SK-N-DZ (cell line): ENCODE measurements at regions not wholly inside any gene's neighbourhood (a gene's known extent, or its start where the extent isn't known, plus 50 kb on each side); places are given as distances from the start of the nearest gene placed in this dataset.

Experiments used
- DNase-seq: peaks from one replicate; pipeline ENCODE4 v3.0.0-alpha.2; 2015; ENCODE audit warnings: low spot score

DNA sequence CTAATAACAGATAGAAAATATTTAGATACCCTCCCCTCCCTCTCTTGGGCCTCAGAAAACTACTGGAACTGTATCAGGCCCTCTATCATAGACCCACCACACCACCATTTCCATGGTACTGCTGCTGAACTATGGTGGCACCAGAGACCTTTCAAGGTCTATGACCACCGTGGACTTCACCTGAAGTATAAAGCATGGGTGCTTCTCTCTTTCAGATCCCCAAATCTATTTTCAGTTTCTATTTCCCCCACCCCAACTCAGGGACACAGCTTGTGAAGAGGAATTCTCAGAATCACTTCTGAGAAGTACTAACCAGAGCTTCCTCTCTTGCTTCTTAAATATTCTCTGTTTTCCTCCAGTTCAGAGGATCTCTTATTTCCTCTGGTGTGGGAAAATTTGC, 840.8 kb upstream of the HTR2C start:
- DNase-seq: no peak

DNA sequence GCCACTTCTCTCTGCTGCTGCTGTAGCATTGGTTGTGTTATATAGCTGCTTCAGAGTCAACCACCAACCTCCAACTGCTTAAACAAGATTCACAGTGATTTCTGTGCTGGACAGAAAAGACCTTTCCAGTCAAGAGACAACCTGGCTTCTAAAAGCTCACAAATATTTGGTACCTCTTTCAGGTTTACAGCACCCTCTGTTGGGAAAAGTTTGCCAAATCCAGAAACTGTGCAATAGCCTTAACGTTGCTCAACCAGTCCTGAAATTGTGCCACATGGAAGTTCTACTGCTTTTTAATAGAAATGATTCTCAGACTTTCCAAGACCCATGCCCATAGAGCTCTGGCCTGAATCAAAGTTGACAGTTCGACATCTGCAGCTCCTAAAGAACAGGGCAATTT, 842.1 kb upstream of the HTR2C start:
- peak; percentile 48 for DNase-seq

DNA sequence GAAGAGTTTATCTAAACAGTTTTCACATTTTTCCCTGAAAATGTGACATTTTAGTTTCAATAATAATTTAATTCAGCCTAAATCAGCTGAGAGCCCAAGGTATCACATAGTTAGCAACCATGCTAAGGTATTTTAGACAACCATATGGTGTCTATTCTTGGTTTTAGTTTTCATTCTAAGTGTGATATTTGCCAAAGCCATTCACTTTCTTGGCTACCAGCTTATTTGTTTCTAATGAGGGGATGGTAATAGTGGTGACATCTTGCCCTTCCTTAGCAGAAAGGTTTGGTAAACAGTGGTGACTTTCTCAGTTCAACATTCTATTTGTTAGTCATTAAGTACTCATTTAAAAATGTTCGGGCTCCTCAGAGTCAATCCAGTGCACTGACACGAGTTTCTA, 854.9 kb upstream of the HTR2C start:
- DNase-seq: no peak

DNA sequence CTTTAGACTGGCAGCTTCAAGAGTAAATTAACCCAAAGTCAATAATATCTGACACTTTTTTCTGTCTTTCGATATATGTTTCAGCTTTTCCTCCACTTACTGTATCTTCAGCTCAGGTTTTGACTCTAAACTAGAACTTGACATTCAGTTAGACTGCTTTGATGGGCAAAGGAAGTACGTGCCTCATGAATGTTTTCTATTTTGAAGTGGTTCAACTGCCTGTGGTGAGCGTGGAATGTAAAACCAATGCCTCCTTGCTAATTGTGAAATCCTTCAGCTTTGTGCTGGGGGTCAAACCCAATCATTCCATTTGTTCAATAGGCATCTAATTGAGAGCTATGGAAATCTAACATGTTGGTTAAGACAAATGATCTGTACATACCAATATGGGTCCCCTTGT, 857.0 kb upstream of the HTR2C start:
- no peak for DNase-seq

DNA sequence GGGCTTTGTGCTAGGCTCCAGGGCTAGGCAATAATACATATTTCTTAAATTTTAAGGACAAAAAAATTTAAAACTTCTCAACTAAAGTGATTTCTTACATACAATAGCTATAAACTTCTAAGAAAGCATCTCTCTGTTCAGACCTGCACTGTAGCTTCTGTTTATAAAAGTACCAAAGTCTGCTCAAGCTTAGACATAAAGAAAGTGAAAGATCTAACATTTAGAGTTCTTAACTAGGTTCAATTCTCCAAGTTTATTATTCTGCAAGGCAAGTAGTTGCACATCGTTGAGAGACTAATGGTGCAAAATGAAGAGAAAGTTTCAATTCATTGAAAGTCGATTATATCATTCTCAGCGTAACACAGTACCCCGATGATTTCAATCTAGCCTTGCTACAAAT, 857.4 kb upstream of the HTR2C start:
- no peak for DNase-seq

DNA sequence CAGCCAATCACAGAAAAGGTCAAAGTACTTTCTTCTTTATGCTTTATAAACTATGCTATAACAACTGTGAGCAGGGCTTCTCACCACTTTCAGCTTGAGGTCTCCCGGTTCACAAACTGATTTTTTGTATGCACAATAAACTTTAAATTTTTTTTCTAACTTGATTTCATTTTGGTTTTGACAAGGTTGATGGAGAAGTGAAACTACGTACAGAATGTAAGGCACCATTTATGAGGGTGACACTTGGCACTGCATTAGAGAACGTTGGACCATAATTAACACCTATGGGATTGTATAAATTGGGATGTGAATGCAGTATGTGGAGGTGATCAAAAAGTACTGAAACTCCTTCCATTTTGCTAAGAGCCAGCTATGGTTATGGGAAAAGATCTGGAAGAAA, 857.9 kb upstream of the HTR2C start:
- no peak for DNase-seq

DNA sequence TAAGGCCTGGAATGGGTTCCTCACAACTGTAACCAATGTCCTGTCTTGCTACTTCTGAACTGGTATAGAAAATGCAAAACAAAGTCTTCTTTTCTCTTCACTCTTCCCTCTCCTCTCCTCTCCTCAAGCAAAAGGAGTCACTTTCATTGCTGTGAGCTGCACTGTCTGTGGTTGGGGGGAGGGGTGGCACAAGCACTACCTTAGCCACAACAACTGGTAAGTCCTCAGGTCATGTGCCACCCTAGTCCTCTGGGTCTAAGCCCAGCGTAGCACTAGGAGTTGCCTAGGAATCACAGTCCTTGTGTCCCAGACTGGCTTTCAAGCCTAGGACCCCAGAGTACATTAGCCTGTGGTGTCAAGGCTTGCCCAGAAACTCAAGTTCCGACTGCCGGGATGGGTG, 859.3 kb upstream of the AMOT start:
- DNase-seq: no peak

DNA sequence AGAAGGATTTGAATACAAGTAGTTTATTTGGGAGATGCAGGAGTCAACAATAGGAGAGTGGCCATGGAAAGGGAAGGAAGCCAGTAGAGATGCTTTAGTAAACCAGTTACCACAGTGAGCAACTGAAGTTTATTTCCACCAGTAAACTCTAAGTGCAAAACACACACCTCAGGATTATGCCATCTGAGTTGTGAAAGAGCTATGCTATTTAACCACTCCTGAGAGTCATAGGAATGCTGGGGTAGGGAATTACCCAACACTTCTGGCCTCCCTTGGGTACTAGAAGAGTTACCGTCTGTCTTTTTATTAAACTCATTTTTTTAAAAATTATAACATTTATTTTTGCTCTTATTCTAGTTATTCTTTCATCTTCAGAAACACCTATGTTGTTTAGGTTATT, 834.6 kb upstream of the AMOT start:
- DNase-seq: no peak

DNA sequence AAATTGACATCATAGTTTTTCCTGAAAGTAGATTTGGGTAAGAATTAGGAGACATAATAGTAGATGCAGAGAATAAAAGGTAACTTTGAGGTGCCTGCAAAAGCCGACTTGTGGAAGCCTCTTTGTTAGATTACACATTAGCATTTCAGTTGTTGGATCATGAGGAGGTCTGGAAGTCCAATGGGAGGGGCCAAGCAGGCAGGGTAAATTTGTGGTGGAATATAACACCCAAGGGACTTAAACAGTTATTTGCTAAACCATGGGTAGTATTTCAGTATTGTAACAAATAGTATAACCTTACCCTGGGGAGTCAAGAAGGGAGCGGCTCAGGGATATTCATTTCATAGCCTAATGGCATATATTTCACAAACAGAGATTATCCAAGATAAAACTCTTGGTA, 810.7 kb upstream of the AMOT start:
- DNase-seq: no peak

DNA sequence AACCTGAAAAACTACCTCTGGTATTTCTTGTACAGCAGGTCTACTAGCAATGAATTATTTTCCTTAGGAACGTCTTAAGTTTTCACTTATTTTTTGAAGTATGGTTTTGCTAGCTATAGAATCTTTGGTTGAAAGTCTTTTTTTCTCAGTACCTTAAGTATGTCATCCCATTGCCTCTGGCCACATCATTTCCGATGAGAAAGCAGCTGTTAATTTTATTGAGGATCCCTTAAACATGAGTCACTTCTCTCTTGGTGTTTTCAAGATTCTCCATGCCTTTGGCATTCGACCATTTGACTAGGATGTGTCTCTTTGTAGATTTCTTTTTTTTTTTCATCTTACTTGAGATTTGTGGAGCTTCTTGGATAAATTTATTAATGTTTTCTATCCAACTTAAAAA, 803.8 kb upstream of the AMOT start:
- no peak for DNase-seq

DNA sequence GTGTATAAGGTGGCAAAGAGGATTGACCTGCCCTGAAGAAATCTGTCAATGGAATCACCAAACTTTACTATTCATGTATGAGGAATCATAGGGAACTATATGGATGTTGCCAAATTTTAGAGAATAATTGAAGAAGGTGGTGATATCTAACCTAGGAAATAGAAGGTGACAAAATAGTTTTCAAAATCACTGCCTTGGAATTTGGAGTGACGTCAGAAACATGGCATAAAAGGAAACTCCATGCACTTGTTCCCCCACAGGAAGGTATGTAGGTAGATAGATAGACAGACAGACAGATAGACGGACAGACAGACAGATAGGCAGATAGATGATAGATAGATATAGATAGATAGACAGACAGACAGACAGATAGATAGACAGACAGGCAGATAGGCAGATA, 793.9 kb upstream of the AMOT start:
- DNase-seq: no peak

DNA sequence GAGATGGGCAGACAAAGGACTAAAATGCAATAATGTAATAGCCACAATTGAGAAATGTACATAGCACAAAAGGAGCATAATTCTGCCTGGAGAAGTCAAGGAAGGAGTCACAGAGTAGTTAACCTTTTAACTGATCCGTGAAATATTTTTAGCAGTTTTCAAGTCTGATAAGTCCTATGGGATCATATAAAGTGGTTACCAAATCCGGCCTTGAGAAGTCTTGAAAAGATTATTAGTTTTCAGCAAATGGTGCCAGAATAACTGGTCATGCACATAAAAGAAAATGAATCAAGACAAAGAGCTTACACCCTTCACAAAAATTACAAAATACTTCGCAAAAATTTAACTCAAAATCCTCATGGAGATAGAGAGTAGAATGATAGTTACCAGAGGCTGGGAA, 788.7 kb upstream of the AMOT start:
- no peak for DNase-seq

DNA sequence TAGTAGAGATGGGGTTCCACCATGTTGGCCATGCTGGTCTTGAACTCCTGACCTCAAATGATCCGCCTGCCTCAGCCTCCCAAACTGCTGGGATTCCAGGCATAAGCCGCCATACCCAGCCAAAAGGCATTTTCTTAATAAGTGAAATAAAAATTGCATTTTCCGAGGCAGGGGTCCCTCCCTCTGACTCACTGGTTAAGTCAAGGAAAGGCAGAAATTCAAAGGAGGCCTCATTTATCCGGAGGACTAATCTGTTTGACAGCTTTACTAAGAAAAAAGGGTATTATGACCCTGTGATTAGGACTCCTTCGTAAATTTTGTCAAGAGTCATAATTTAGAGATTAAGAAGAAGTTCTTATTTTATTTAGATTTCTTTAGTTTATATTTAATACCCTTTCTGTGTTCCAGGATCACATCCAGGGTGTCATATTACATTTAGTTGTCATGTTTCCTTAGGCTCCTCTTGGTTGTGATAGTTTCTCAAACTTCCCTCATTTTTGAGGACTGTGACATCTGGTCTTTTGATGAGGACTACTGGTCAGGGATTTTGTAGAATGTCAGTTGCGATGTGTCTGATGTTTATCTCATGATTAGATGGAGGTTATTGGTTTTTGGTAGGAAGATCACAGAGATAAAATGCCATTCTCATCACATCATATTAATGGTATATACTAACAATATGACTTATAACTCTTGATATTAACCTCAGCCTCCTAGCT, 753.7 kb upstream of the AMOT start:
- DNase-seq: peak; percentile 1

DNA sequence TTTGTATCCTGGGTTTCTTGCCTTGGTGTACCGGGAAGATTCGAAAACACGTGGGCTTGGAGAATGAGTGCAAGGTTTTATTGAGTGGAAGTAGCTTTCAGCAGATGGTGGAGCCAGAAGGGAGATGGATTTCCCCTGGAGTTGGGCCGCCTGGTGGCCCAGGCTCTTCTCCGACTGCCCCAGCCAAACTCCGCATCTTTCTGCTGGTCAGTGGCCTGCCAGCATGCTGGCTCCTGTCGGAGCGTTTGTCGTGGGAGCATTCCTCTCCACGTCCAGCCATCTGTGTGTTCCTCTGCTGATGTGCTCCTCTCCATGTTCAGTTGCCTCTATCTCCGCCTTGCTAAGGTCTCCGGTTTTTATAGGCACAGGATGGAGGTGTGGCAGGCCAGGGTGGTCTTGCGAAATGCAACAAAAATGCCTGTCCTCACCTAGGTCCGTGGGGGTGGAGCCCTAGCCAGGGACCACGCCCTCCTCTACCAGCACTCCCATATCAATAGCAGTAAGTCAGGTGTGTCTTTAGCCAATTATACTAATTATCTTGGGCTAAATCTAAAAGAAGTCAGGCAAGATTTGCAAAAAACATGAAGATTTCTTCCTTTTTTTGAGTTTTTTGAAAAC, 745.8 kb upstream of the AMOT start:
- no peak for DNase-seq

DNA sequence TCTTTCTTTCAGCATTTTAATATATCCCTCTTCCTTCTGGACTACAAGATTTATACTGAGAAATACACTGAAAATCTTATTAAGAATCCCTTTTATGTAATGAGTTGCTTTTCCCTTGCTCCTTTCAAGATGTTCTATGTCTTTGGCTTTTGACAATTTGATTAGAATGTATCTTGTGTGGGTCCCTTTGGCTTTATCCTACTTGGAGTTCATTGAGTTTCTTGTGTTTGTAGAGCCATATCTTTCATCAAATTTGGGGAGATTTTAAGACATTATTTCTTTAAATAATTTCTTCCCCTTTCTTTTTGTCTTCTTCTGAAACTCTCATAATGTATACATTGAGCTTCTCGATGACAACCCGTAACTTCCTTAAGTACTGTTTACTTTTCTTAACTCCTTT, 739.9 kb upstream of the AMOT start:
- DNase-seq: no peak

DNA sequence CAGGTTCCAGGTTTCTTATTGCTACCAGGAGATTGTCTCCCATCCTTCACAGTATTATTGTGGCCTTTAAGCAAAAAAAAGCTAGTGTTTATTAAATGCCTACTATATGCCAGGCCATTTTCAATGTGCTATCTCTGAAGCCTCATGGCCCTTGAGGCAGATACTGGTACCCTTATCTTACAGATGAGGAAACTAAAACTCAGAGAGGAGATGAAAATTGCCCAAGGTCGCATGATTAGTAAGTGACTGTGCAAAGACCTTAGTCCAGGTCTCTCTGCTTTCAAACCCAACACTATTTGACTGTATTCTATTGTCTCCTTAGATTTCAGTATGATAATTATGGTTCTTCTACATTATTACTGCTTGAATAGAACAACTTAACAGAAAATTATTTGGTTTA, 717.9 kb upstream of the AMOT start:
- no peak for DNase-seq

DNA sequence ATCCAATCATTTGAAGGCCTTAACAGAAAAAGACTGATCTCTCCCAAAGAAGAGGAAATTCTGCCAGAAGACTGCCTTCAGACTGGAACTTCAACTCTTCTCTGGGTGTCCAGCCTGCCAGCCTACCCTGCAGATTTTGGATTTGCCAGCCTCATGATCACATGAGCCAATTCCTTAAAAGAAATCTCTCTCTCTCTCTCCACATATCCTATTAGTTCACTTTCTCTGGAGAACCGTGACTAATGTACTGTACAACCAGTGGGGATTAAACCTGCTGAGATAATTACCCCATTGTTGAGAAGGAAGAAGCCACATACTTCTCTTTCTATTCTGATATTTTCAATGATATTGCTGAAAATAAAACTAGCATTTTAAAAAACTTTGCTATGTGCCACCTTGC, 711.3 kb upstream of the AMOT start:
- no peak for DNase-seq

DNA sequence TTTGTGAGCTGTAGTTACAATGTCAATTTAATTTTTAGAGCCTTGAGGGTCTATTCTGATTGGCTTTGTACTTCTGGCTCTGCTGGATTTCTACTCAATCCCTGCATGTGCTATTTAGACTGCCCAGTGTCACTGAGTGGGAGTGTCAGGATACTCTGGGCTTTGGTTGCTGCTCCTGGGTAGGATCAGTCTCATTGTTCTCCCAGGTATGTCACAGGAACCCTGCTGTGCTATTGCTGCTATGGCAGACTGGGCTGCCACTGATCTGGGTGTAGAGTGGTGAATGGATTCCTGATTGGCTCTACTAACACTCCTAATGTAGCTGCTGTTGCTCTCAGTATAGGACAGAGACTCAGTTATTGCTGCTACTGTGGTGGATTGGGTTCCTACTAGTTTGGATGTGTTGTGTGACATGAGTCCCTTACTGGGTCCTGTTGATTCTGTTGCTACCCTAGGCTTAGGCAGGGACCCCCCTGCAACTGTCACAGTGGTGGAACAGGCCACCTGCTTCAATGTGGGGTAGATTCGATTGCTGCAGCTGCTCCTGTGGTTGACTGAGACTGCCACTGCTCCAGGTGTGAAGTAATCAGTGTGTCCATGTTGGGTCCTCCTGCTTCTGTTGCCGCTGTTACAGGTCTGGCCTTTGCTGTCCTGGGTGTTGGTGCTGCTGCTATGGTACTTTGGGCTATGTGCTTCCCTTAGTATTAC, 707.8 kb upstream of the AMOT start:
- no peak for DNase-seq

DNA sequence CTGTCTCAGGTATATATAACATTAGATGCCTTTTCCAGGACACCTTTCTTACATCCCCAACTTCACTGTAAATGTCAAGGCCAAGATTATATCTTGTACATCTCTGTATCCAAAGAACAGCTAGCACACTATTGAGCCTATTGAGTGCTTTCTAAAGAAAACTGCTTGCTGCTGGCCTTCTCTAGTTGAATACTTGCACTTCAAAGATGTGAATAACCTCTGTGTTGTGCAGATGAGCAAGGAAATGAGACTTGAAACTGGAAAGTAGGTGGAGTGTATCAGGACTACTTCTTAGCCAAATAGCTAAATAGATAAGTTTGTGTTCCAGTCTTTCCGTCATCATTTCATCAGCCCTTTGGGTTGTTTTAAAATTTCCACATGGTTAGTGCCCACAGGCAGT, 704.4 kb upstream of the AMOT start:
- no peak for DNase-seq

DNA sequence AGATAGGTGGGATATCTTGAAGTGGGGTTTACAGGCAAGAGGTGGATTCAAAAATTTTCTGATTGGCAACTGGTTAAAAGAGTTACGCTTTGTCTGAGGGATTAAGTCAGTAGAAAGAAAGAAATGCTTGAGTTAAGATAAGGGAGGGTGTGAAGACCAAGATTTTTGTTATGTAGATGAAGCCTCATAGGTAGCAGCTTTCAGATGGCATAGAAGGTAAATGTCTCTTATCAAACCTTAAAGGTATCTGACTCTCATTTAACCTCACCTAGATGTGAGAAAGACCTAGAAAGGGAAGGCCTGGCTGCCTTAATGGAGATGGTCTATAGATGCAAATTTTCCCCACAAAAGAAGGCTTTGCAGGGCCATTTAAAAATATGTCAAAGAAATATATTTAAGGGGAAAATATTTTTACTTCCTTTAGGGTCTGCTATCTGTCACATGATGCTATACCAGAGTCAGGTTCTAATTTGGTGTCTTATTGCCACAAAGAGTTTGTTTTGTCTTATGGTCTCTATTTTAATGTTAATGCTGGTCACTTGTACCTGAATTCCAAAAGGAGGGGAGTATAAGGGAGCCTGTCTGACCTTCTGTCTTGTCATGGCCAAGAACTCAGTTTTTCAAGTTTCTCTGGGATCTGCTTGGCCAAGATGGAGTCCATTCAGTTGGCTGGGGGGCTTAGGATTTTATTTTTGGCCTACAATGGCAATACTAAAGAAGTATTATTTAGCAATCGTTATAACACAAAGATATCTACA, 699.1 kb upstream of the AMOT start:
- DNase-seq: no peak

DNA sequence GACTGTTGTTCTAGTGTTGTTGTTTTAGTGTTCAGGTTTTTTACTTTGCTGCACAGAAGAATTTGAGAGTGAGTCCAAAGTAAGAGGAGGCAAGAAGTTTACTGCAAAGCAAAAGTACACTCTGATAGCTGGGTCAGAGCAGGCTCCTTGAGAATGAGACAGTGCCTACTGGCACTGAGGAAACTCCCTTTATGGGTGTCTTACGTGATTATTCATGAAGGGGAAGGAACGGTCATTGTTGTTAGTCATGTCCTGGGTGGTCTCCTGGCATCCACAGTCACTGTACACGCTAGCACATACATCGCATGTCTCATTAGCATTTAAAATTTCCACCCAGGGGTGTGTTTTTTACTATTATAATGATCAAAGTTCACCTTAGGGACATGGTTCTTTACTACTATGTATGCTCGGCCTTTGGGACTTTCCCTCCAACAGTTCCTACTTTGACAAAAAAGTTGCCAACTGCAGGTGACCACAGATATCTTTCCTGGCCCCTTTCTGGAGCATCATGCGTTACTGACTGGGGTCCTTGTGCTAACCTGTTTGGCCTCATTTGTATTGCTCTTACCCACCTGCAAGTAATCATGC, 688.9 kb upstream of the AMOT start:
- DNase-seq: no peak

DNA sequence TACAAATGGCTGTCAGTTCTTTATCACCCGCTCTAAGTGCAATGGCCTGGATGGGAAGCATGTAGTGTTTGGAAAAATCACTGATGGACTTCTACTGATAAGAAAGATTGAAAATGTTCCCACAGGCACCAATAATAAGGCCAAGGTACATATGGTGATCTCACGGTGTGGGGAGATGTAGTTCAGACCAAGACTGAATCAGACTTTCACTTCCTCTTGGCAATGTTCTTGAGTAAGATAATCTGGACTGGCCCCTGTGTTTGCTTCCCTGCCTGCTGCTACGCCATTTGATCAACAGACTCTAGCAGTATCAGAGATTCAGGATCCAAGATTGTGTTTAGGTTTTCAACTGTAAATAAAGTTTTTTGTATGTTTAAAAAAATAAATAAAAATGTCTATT, 682.2 kb upstream of the AMOT start:
- DNase-seq: peak; percentile 6
